Subcutaneous abdominal adipose tissue (tissue), 5 donors: ENCODE measurements at regions not wholly inside any gene's neighbourhood (a gene's known extent, or its start where the extent isn't known, plus 50 kb on each side); places are given as distances from the start of the nearest gene placed in this dataset.

Experiments used
- H3K27ac ChIP-seq: one replicate; pipeline ENCODE4 v1.7.0; 2013; ENCODE audit warnings: low read depth, mild to moderate bottlenecking, inconsistent platforms, low read length, moderate library complexity
- H3K27me3 ChIP-seq, 5 donors: one replicate each; pipeline ENCODE4 v1.7.0; 2013; ENCODE audit warnings: low read length in 5 of 5, inconsistent platforms in 1 of 5; ENCODE audit not compliant: control insufficient read depth in 5 of 5, insufficient read depth in 4 of 5
- H3K36me3 ChIP-seq, 5 donors: one replicate each; pipeline ENCODE4 v1.7.0; 2013; ENCODE audit warnings: low read length in 5 of 5; ENCODE audit not compliant: control insufficient read depth in 5 of 5, insufficient read depth in 5 of 5
- H3K4me1 ChIP-seq, 5 donors: one replicate each; pipeline ENCODE4 v1.7.0; 2013; ENCODE audit warnings: low read length in 5 of 5, mild to moderate bottlenecking in 3 of 5, moderate library complexity in 1 of 5; ENCODE audit not compliant: control insufficient read depth in 5 of 5, insufficient read depth in 5 of 5
- H3K4me3 ChIP-seq, 5 donors: one replicate each; pipeline ENCODE4 v1.7.0; 2013; ENCODE audit warnings: low read length in 5 of 5, low read depth in 1 of 5
- H3K9ac ChIP-seq, 5 donors: one replicate each; pipeline ENCODE4 v1.7.0; 2013; ENCODE audit warnings: low read length in 5 of 5, mild to moderate bottlenecking in 4 of 5, moderate library complexity in 3 of 5
- H3K9me3 ChIP-seq, 5 donors: one replicate each; pipeline ENCODE4 v1.7.0; 2013; ENCODE audit warnings: low read length in 5 of 5; ENCODE audit not compliant: control insufficient read depth in 5 of 5
- donor health status: healthy.
- donor health status: healthy.
- donor health status: healthy.
- donor health status: healthy.
- donor health status: healthy.

GRCh38 chr7:41420421-41420820 is 282.5 kb downstream of the INHBA start:
- Histone ChIP-seq H3K4me3 (no peak overlapping the region), H3K9me3 (no peaks in the 10 kb centered on the region), H3K4me1 (peaks cover 0 to 11% (median 0%) of the 10 kb centered on the region in 5 donors), H3K27me3 (no peaks in the 10 kb centered on the region), H3K27ac (no peak overlapping the region), H3K9ac (no peak overlapping the region), H3K36me3 (no peaks in the 10 kb centered on the region)

GRCh38 chr7:41418337-41418736 is 284.6 kb downstream of the INHBA start:
- H3K9ac ChIP-seq: no peak overlapping the region
- peaks cover 0 to 5% (median 0%) of the 10 kb centered on the region in 5 donors for H3K9me3 ChIP-seq

GRCh38 chr7:41416208-41416595 is 286.7 kb downstream of the INHBA start:
- H3K36me3 ChIP-seq: no peaks in the 10 kb centered on the region

More at GRCh38 chr7:41418337-41418736, 284.6 kb downstream of the INHBA start:
- Histone ChIP-seq H3K36me3 (no peaks in the 10 kb centered on the region), H3K4me1 (peaks cover 0 to 17% (median 0%) of the 10 kb centered on the region in 5 donors), H3K27ac (no peak overlapping the region), H3K27me3 (no peaks in the 10 kb centered on the region), H3K4me3 (no peak overlapping the region)

GRCh38 chr7:41415471-41416207 is 287.3 kb downstream of the INHBA start:
- Histone ChIP-seq H3K9me3 (peaks cover 0 to 6% (median 0%) of the 10 kb centered on the region in 5 donors), H3K36me3 (no peaks in the 10 kb centered on the region), H3K4me1 (peaks cover 0 to 24% (median 4%) of the 10 kb centered on the region in 5 donors), H3K27ac (no peak overlapping the region), H3K9ac (no peak overlapping the region), H3K27me3 (no peaks in the 10 kb centered on the region), H3K4me3 (no peak overlapping the region)

More at GRCh38 chr7:41416208-41416595, 286.7 kb downstream of the INHBA start:
- Histone ChIP-seq H3K4me3 (no peak overlapping the region), H3K4me1 (peaks cover 0 to 22% (median 4%) of the 10 kb centered on the region in 5 donors), H3K9me3 (peaks cover 0 to 6% (median 0%) of the 10 kb centered on the region in 5 donors), H3K27me3 (no peaks in the 10 kb centered on the region), H3K27ac (no peak overlapping the region), H3K9ac (no peak overlapping the region)

- peaks cover 0 to 6% (median 0%) of the 10 kb centered on the region in 5 donors for H3K9me3 ChIP-seq
- H3K27ac ChIP-seq: no peak overlapping the region
- no peak overlapping the region for H3K9ac ChIP-seq
- H3K36me3 ChIP-seq: no peaks in the 10 kb centered on the region
- H3K4me3 ChIP-seq: no peak overlapping the region
- H3K4me1 ChIP-seq: peaks cover 0 to 25% (median 9%) of the 10 kb centered on the region in 5 donors
- no peaks in the 10 kb centered on the region for H3K27me3 ChIP-seq
These were observed 287.8 kb downstream of the INHBA start for GRCh38 chr7:41415051-41415450.

GRCh38 chr7:41404375-41405074 is 298.4 kb downstream of the INHBA start:
- Histone ChIP-seq H3K4me3 (no peak overlapping the region), H3K9ac (no peak overlapping the region)

GRCh38 chr7:41403291-41403690 is 299.6 kb downstream of the INHBA start:
- H3K4me3 ChIP-seq: no peak overlapping the region
- no peaks in the 10 kb centered on the region for H3K9me3 ChIP-seq
- no peak overlapping the region for H3K9ac ChIP-seq
- no peak overlapping the region for H3K27ac ChIP-seq
- no peaks in the 10 kb centered on the region for H3K4me1 ChIP-seq
- H3K27me3 ChIP-seq: no peaks in the 10 kb centered on the region
- H3K36me3 ChIP-seq: no peaks in the 10 kb centered on the region

More at GRCh38 chr7:41404375-41405074, 298.4 kb downstream of the INHBA start:
- Histone ChIP-seq H3K27ac (no peak overlapping the region), H3K27me3 (no peaks in the 10 kb centered on the region), H3K4me1 (no peaks in the 10 kb centered on the region), H3K36me3 (no peaks in the 10 kb centered on the region), H3K9me3 (no peaks in the 10 kb centered on the region)

GRCh38 chr7:41401833-41402232 is 301.1 kb downstream of the INHBA start:
- Histone ChIP-seq H3K27me3 (no peaks in the 10 kb centered on the region), H3K36me3 (no peaks in the 10 kb centered on the region), H3K9ac (no peak overlapping the region), H3K4me3 (no peak overlapping the region), H3K9me3 (no peaks in the 10 kb centered on the region), H3K27ac (no peak overlapping the region), H3K4me1 (no peaks in the 10 kb centered on the region)

- H3K9ac ChIP-seq: no peak overlapping the region
- no peaks in the 10 kb centered on the region for H3K36me3 ChIP-seq
- no peaks in the 10 kb centered on the region for H3K27me3 ChIP-seq
- no peak overlapping the region for H3K4me3 ChIP-seq
- H3K9me3 ChIP-seq: peaks cover 0 to 6% (median 0%) of the 10 kb centered on the region in 5 donors
- H3K4me1 ChIP-seq: no peaks in the 10 kb centered on the region
- no peak overlapping the region for H3K27ac ChIP-seq
These were observed 303.7 kb downstream of the INHBA start for GRCh38 chr7:41399171-41399570.

- Histone ChIP-seq H3K27me3 (no peaks in the 10 kb centered on the region), H3K36me3 (no peaks in the 10 kb centered on the region), H3K27ac (no peak overlapping the region), H3K9me3 (peaks cover 0 to 6% (median 0%) of the 10 kb centered on the region in 5 donors), H3K4me1 (no peaks in the 10 kb centered on the region), H3K9ac (no peak overlapping the region), H3K4me3 (no peak overlapping the region)
These were observed 311.1 kb downstream of the INHBA start for GRCh38 chr7:41391818-41392217.
